Fibroblast of mammary gland (primary cell): ENCODE measurements at regions not wholly inside any gene's neighbourhood (a gene's known extent, or its start where the extent isn't known, plus 50 kb on each side); places are given as distances from the start of the nearest gene placed in this dataset.

ENCODE experiments used
- DNase-seq: peaks from one replicate; pipeline ENCODE4 v3.0.0-alpha.2; 2010; ENCODE audit warnings: low read depth
- H3K4me3 ChIP-seq: 2 replicates; pipeline ENCODE4 v1.5.1; 2011; ENCODE audit warnings: low read depth, mild to moderate bottlenecking, low read length, moderate library complexity; ENCODE audit not compliant: control insufficient read depth
- CTCF ChIP-seq: conservative IDR thresholded peaks from 2 replicates; pipeline ENCODE4 v1.5.1; 2011; ENCODE audit warnings: low read depth, low read length, inconsistent platforms; ENCODE audit not compliant: control insufficient read depth, insufficient read depth

GRCh38 chr2:204124140-204124750 lies 187.7 kb downstream of the ICOS start:
- H3K4me3 ChIP-seq = no peak overlapping the region
- DNase-seq = no peak
- TF ChIP-seq CTCF = no peak

GRCh38 chr2:204126705-204127104 lies 190.1 kb downstream of the ICOS start:
- no peak overlapping the region for H3K4me3 ChIP-seq
- DNase-seq = no peak
- no peak for TF ChIP-seq CTCF

GRCh38 chr2:204127238-204127637 lies 190.7 kb downstream of the ICOS start:
- no peak overlapping the region for H3K4me3 ChIP-seq
- no peak for TF ChIP-seq CTCF
- DNase-seq = no peak

- no peak for TF ChIP-seq CTCF
- no peak for DNase-seq
- H3K4me3 ChIP-seq = no peak overlapping the region
Measured at GRCh38 chr2:204129591-204130294, 193.2 kb downstream of the ICOS start.

GRCh38 chr2:204131621-204132020 lies 195.1 kb downstream of the ICOS start:
- DNase-seq = no peak
- H3K4me3 ChIP-seq = no peak overlapping the region
- TF ChIP-seq CTCF = no peak

- H3K4me3 ChIP-seq = no peak overlapping the region
- DNase-seq = no peak
- no peak for TF ChIP-seq CTCF
Measured at GRCh38 chr2:204133476-204133875, 196.9 kb downstream of the ICOS start.
